ENCODE measurements at regions not wholly inside any gene's neighbourhood (a gene's known extent, or its start where the extent isn't known, plus 50 kb on each side); places are given as distances from the start of the nearest gene placed in this dataset.

- no peak overlapping the region for H3K4ac ChIP-seq (ENCODE audit: low read depth in 1 of 2, low read length in 2 of 2)
- no peak for DNase-seq
- no peak overlapping the region for H2AK5ac ChIP-seq (ENCODE audit: low read length, severe bottlenecking)
- H3K4me3 ChIP-seq (ENCODE audit: insufficient read depth in 1 of 2, low read depth in 1 of 2, low read length in 2 of 2) = no peak overlapping the region
- H3K27ac ChIP-seq (ENCODE audit: low read length, poor library complexity, severe bottlenecking) = no peak overlapping the region
- no peaks in the 10 kb centered on the region for H3K36me3 ChIP-seq (ENCODE audit: control insufficient read depth in 1 of 2, insufficient read depth in 2 of 2, low read depth in 1 of 2, low read length in 2 of 2)
- no peak overlapping the region for H4K91ac ChIP-seq (ENCODE audit: low read length)
- H3K4me2 ChIP-seq (ENCODE audit: low read length, poor library complexity, severe bottlenecking) = no peak overlapping the region
- no peak overlapping the region for H2BK12ac ChIP-seq (ENCODE audit: low read length in 2 of 2)
- H3K79me1 ChIP-seq (replicated peaks; ENCODE audit: low read length, poor library complexity, severe bottlenecking) = no peaks in the 10 kb centered on the region
- H3K23ac ChIP-seq (ENCODE audit: low read length in 2 of 2) = no peak overlapping the region
- no peak overlapping the region for H2AFZ ChIP-seq (ENCODE audit: low read depth, low read length)
- no peak overlapping the region for H3K9ac ChIP-seq (ENCODE audit: low read length)
- H2BK15ac ChIP-seq (ENCODE audit: low read depth, poor library complexity, severe bottlenecking) = no peak overlapping the region
- no peak overlapping the region for H3K18ac ChIP-seq (ENCODE audit: low read depth in 1 of 2, low read length in 2 of 2)
- WGBS = 75% methylated on average over 2 of the region's 4 CpGs
- H3K4me1 ChIP-seq (ENCODE audit: control insufficient read depth, insufficient read depth, low read depth, low read length) = no peaks in the 10 kb centered on the region
- no peak overlapping the region for H2BK120ac ChIP-seq (ENCODE audit: low read depth, low read length)
- H3K9me3 ChIP-seq (ENCODE audit: control insufficient read depth, low read length) = no peaks in the 10 kb centered on the region
- no peak overlapping the region for H4K8ac ChIP-seq (ENCODE audit: low read length)
- H3K14ac ChIP-seq (ENCODE audit: low read length in 2 of 2) = no peak overlapping the region
- H3K27me3 ChIP-seq (ENCODE audit: control insufficient read depth in 1 of 2, insufficient read depth in 1 of 2, low read length in 2 of 2) = peaks cover 0 to 5% of the 10 kb centered on the region in 2 experiments
- H2BK5ac ChIP-seq (ENCODE audit: low read depth, low read length, poor library complexity, severe bottlenecking) = no peak overlapping the region
Measured at GRCh38 chr9:32319312-32319929, 65.0 kb upstream of the ACO1 start.

DNA sequence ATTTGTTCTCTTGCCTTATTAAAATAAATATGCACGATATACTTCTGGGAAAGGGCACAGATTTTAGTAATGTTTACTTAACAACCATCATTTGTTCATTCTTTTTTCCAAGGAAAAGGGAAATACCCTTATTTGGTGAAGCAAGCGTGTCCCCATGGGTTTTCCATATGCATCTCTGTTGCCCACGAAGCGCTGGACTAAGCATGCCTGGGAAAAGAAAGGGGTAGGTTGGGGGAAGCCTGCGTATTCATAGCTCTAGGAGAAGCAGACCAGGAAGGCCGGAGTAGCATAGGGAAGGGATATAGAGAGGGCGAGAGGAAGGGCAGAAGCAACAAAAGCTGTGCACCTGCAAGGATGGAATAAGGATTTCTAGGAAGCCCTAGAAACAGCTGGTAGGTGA, 61.8 kb upstream of the ACO1 start:
- Histone ChIP-seq H3K4me1 (ENCODE audit: control insufficient read depth, insufficient read depth, low read depth, low read length) (no peaks in the 10 kb centered on the region), H2AFZ (ENCODE audit: low read depth, low read length) (no peak overlapping the region), H3K79me1 (replicated peaks; ENCODE audit: low read length, poor library complexity, severe bottlenecking) (no peaks in the 10 kb centered on the region), H3K9me3 (ENCODE audit: control insufficient read depth, low read length) (no peaks in the 10 kb centered on the region), H2AK5ac (ENCODE audit: low read length, severe bottlenecking) (no peak overlapping the region), H3K23ac (ENCODE audit: low read length in 2 of 2) (no peak overlapping the region), H3K4me3 (ENCODE audit: insufficient read depth in 1 of 2, low read depth in 1 of 2, low read length in 2 of 2) (no peak overlapping the region), H2BK120ac (ENCODE audit: low read depth, low read length) (no peak overlapping the region), H3K36me3 (ENCODE audit: control insufficient read depth in 1 of 2, insufficient read depth in 2 of 2, low read depth in 1 of 2, low read length in 2 of 2) (no peaks in the 10 kb centered on the region), H4K8ac (ENCODE audit: low read length) (no peak overlapping the region), H3K4me2 (ENCODE audit: low read length, poor library complexity, severe bottlenecking) (no peak overlapping the region), H3K18ac (ENCODE audit: low read depth in 1 of 2, low read length in 2 of 2) (no peak overlapping the region), H4K91ac (ENCODE audit: low read length) (no peak overlapping the region), H2BK15ac (ENCODE audit: low read depth, poor library complexity, severe bottlenecking) (no peak overlapping the region), H3K9ac (ENCODE audit: low read length) (no peak overlapping the region), H2BK12ac (ENCODE audit: low read length in 2 of 2) (no peak overlapping the region), H2BK5ac (ENCODE audit: low read depth, low read length, poor library complexity, severe bottlenecking) (no peak overlapping the region), H3K27ac (ENCODE audit: low read length, poor library complexity, severe bottlenecking) (no peak overlapping the region), H3K14ac (ENCODE audit: low read length in 2 of 2) (no peak overlapping the region), H3K4ac (ENCODE audit: low read depth in 1 of 2, low read length in 2 of 2) (no peak overlapping the region), H3K27me3 (ENCODE audit: control insufficient read depth in 1 of 2, insufficient read depth in 1 of 2, low read length in 2 of 2) (peaks cover 0 to 5% of the 10 kb centered on the region in 2 experiments)
- no peak for DNase-seq
- WGBS = 85% methylated on average over 6 of the region's 7 CpGs

DNA sequence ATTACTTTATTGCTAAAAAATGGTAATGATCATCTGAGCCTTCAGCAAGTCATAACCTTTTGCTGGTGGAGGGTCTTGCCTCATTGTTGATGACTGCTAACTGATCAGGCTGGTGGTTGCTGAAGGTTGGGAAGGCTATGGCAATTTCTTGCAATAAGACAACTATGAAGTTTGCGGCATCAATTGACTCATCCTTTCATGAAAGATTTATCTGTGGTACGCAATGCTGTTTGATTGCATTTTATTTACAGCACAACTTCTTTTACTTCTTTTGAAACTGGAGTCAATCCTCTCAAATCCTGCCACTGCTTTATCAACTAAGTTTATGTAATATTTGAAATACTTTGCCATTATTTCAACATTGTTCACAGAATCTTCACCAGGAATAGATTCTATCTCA, 58.3 kb upstream of the ACO1 start:
- H3K14ac ChIP-seq (ENCODE audit: low read length in 2 of 2) = no peak overlapping the region
- no peak overlapping the region for H3K9ac ChIP-seq (ENCODE audit: low read length)
- no peak overlapping the region for H3K18ac ChIP-seq (ENCODE audit: low read depth in 1 of 2, low read length in 2 of 2)
- no peaks in the 10 kb centered on the region for H3K79me1 ChIP-seq (replicated peaks; ENCODE audit: low read length, poor library complexity, severe bottlenecking)
- H3K27ac ChIP-seq (ENCODE audit: low read length, poor library complexity, severe bottlenecking) = no peak overlapping the region
- H4K8ac ChIP-seq (ENCODE audit: low read length) = no peak overlapping the region
- no peak overlapping the region for H2BK5ac ChIP-seq (ENCODE audit: low read depth, low read length, poor library complexity, severe bottlenecking)
- no peak overlapping the region for H3K4me2 ChIP-seq (ENCODE audit: low read length, poor library complexity, severe bottlenecking)
- no peak overlapping the region for H2BK15ac ChIP-seq (ENCODE audit: low read depth, poor library complexity, severe bottlenecking)
- H3K27me3 ChIP-seq (ENCODE audit: control insufficient read depth in 1 of 2, insufficient read depth in 1 of 2, low read length in 2 of 2) = no peaks in the 10 kb centered on the region
- H3K4ac ChIP-seq (ENCODE audit: low read depth in 1 of 2, low read length in 2 of 2) = no peak overlapping the region
- H2AK5ac ChIP-seq (ENCODE audit: low read length, severe bottlenecking) = no peak overlapping the region
- WGBS = 94% methylated on average over 2 of the region's 2 CpGs
- no peaks in the 10 kb centered on the region for H3K36me3 ChIP-seq (ENCODE audit: control insufficient read depth in 1 of 2, insufficient read depth in 2 of 2, low read depth in 1 of 2, low read length in 2 of 2)
- no peak for DNase-seq
- H3K23ac ChIP-seq (ENCODE audit: low read length in 2 of 2) = no peak overlapping the region
- no peak overlapping the region for H4K91ac ChIP-seq (ENCODE audit: low read length)
- peaks cover 3% of the 10 kb centered on the region for H3K9me3 ChIP-seq (ENCODE audit: control insufficient read depth, low read length)
- no peak overlapping the region for H2AFZ ChIP-seq (ENCODE audit: low read depth, low read length)
- H2BK120ac ChIP-seq (ENCODE audit: low read depth, low read length) = no peak overlapping the region
- H3K4me1 ChIP-seq (ENCODE audit: control insufficient read depth, insufficient read depth, low read depth, low read length) = no peaks in the 10 kb centered on the region
- H3K4me3 ChIP-seq (ENCODE audit: insufficient read depth in 1 of 2, low read depth in 1 of 2, low read length in 2 of 2) = no peak overlapping the region
- H2BK12ac ChIP-seq (ENCODE audit: low read length in 2 of 2) = no peak overlapping the region

GRCh38 chr9:32331240-32331639, 53.2 kb upstream of the ACO1 start:
- H2BK120ac ChIP-seq (ENCODE audit: low read depth, low read length) = no peak overlapping the region
- no peak overlapping the region for H3K23ac ChIP-seq (ENCODE audit: low read length in 2 of 2)
- H2BK15ac ChIP-seq (ENCODE audit: low read depth, poor library complexity, severe bottlenecking) = no peak overlapping the region
- no peak overlapping the region for H3K4me2 ChIP-seq (ENCODE audit: low read length, poor library complexity, severe bottlenecking)
- no peak overlapping the region for H4K91ac ChIP-seq (ENCODE audit: low read length)
- H3K14ac ChIP-seq (ENCODE audit: low read length in 2 of 2) = no peak overlapping the region
- H3K36me3 ChIP-seq (ENCODE audit: control insufficient read depth in 1 of 2, insufficient read depth in 2 of 2, low read depth in 1 of 2, low read length in 2 of 2) = no peaks in the 10 kb centered on the region
- no peak overlapping the region for H2AFZ ChIP-seq (ENCODE audit: low read depth, low read length)
- H3K4ac ChIP-seq (ENCODE audit: low read depth in 1 of 2, low read length in 2 of 2) = no peak overlapping the region
- H3K4me1 ChIP-seq (ENCODE audit: control insufficient read depth, insufficient read depth, low read depth, low read length) = no peaks in the 10 kb centered on the region
- H3K79me1 ChIP-seq (replicated peaks; ENCODE audit: low read length, poor library complexity, severe bottlenecking) = no peaks in the 10 kb centered on the region
- WGBS = 87% methylated on average over 4 of the region's 4 CpGs
- no peak overlapping the region for H2BK5ac ChIP-seq (ENCODE audit: low read depth, low read length, poor library complexity, severe bottlenecking)
- peaks cover 3% of the 10 kb centered on the region for H3K9me3 ChIP-seq (ENCODE audit: control insufficient read depth, low read length)
- no peak overlapping the region for H2AK5ac ChIP-seq (ENCODE audit: low read length, severe bottlenecking)
- no peak overlapping the region for H2BK12ac ChIP-seq (ENCODE audit: low read length in 2 of 2)
- no peak overlapping the region for H3K18ac ChIP-seq (ENCODE audit: low read depth in 1 of 2, low read length in 2 of 2)
- H3K4me3 ChIP-seq (ENCODE audit: insufficient read depth in 1 of 2, low read depth in 1 of 2, low read length in 2 of 2) = no peak overlapping the region
- H3K27ac ChIP-seq (ENCODE audit: low read length, poor library complexity, severe bottlenecking) = no peak overlapping the region
- no peak for DNase-seq
- no peak overlapping the region for H3K9ac ChIP-seq (ENCODE audit: low read length)
- no peak overlapping the region for H4K8ac ChIP-seq (ENCODE audit: low read length)
- H3K27me3 ChIP-seq (ENCODE audit: control insufficient read depth in 1 of 2, insufficient read depth in 1 of 2, low read length in 2 of 2) = peaks cover 4 to 6% of the 10 kb centered on the region in 2 experiments
